ENCODE measurements at regions not wholly inside any gene's neighbourhood (a gene's known extent, or its start where the extent isn't known, plus 50 kb on each side); places are given as distances from the start of the nearest gene placed in this dataset.

GRCh38 chr6:24076011-24076410 is 50.0 kb upstream of the NRSN1 start:
- CTCF ChIA-PET: no interaction called here
- POLR2A ChIA-PET: no interaction called here

Data from activated CD8-positive, alpha-beta memory T cell treated with anti-CD3 and anti-CD28 coated beads for 36 hours (primary cell).